ENCODE measurements at regions not wholly inside any gene's neighbourhood (a gene's known extent, or its start where the extent isn't known, plus 50 kb on each side); places are given as distances from the start of the nearest gene placed in this dataset.

DNA sequence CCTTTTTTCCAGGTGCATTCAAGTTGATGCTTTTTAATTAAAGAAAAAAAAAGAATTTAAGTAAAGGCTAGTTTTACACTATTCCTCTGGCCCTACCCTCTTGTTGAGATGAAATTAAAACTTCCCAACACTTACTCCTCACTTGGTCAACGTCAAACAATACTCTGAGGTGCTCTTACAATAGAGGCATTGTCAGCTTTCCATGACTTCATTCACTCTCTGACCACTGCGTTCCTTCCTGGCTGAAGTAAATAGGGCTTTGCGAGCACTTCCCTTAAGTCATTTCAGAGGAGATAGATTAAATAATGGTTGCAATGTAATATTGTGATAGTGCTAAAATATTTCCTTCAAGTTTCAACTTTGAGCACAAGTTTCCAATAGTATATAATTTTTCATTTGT is 229.8 kb upstream of the CEP162 start:
- no peak for DNase-seq (ENCODE audit: low read depth)
- no peak overlapping the region for H3K4me3 ChIP-seq (ENCODE audit: low read depth, low read length)
- TF ChIP-seq, protein P1, sequence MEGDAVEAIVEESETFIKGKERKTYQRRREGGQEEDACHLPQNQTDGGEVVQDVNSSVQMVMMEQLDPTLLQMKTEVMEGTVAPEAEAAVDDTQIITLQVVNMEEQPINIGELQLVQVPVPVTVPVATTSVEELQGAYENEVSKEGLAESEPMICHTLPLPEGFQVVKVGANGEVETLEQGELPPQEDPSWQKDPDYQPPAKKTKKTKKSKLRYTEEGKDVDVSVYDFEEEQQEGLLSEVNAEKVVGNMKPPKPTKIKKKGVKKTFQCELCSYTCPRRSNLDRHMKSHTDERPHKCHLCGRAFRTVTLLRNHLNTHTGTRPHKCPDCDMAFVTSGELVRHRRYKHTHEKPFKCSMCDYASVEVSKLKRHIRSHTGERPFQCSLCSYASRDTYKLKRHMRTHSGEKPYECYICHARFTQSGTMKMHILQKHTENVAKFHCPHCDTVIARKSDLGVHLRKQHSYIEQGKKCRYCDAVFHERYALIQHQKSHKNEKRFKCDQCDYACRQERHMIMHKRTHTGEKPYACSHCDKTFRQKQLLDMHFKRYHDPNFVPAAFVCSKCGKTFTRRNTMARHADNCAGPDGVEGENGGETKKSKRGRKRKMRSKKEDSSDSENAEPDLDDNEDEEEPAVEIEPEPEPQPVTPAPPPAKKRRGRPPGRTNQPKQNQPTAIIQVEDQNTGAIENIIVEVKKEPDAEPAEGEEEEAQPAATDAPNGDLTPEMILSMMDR (IDR thresholded peaks at IDR 0.05; ENCODE audit: low read depth, low read length, missing control alignments): no peak

GRCh38 chr6:84456803-84457202 is 229.4 kb upstream of the CEP162 start:
- no peak for DNase-seq (ENCODE audit: low read depth)
- H3K4me3 ChIP-seq (ENCODE audit: low read depth, low read length): no peak overlapping the region
- TF ChIP-seq, protein P1 (IDR thresholded peaks at IDR 0.05; ENCODE audit: low read depth, low read length, missing control alignments): no peak

- no peak overlapping the region for H3K4me3 ChIP-seq (ENCODE audit: low read depth, low read length)
- TF ChIP-seq, protein P1 (IDR thresholded peaks at IDR 0.05; ENCODE audit: low read depth, low read length, missing control alignments): no peak
- no peak for DNase-seq (ENCODE audit: low read depth)
These were observed 228.1 kb upstream of the CEP162 start for GRCh38 chr6:84455511-84456029.

DNA sequence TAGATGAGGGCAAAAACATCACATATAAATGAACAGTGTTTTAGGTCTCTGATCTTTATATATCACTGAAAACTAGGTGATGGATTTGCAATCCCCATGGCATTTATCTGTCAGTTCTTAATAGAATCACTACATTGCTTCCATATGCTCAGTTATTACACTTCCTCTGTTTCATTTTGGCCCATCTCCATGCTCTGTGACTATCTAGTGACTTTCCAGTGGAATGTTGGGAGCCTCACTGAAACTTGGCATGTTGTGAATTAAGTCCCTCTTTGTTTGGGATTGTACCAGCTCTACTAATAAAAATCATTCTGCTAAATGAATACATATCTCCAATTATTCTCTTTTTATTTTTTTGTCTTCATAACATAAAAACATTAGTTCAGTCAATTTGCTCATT is 226.1 kb upstream of the CEP162 start:
- TF ChIP-seq, protein P1 (IDR thresholded peaks at IDR 0.05; ENCODE audit: low read depth, low read length, missing control alignments): no peak
- DNase-seq (ENCODE audit: low read depth): no peak
- no peak overlapping the region for H3K4me3 ChIP-seq (ENCODE audit: low read depth, low read length)

GRCh38 chr6:84450018-84450417 is 222.6 kb upstream of the CEP162 start:
- H3K4me3 ChIP-seq (ENCODE audit: low read depth, low read length): no peak overlapping the region
- DNase-seq (ENCODE audit: low read depth): no peak
- TF ChIP-seq, protein P1 (IDR thresholded peaks at IDR 0.05; ENCODE audit: low read depth, low read length, missing control alignments): no peak

- TF ChIP-seq, protein P1 (IDR thresholded peaks at IDR 0.05; ENCODE audit: low read depth, low read length, missing control alignments): no peak
- DNase-seq (ENCODE audit: low read depth): no peak
These were observed 221.8 kb upstream of the CEP162 start for GRCh38 chr6:84449220-84449619.

GRCh38 chr6:84448331-84448730 is 220.9 kb upstream of the CEP162 start:
- H3K4me3 ChIP-seq (ENCODE audit: low read depth, low read length): no peak overlapping the region
- DNase-seq (ENCODE audit: low read depth): no peak
- TF ChIP-seq, protein P1 (IDR thresholded peaks at IDR 0.05; ENCODE audit: low read depth, low read length, missing control alignments): no peak

More at GRCh38 chr6:84449220-84449619, 221.8 kb upstream of the CEP162 start:
- H3K4me3 ChIP-seq (ENCODE audit: low read depth, low read length): no peak overlapping the region

Data from GM12864 (cell line).